ENCODE measurements at regions not wholly inside any gene's neighbourhood (a gene's known extent, or its start where the extent isn't known, plus 50 kb on each side); places are given as distances from the start of the nearest gene placed in this dataset.

DNA sequence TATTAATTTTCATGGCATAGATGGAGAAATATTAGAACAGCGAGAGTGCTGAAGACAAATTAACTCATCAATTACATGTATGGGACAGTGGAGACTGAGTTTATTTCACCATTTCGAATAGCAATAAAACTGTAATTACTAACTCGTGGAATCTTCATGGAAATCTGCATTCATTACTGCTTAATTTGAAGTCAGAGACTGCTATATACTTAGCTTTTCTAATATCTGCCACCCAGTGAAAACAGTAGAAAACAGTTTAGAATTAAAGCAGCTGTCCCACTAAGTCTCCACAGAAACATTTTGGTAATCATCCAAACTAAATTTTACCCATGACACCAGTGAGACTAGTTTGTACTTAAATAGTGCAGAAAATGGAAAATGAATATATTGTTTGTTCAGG is 56.8 kb downstream of the IZUMO3 start:
- TF ChIP-seq CTCF (IDR thresholded peaks at IDR 0.05) (no peak), EP300 (IDR thresholded peaks at IDR 0.05) (no peak), POLR2A (IDR thresholded peaks at IDR 0.05) (no peak), POLR2AphosphoS5 (IDR thresholded peaks at IDR 0.05) (no peak)
- intact Hi-C loops (cut with DNase I) = no loop called here
- no peak overlapping the region for H3K27ac ChIP-seq
- WGBS, 2 donors = 72 to 79% methylated on average over 3 of the region's 3 CpGs
- DNase-seq = no peak
- H3K4me3 ChIP-seq = no peak overlapping the region
- no peaks in the 10 kb centered on the region for H3K36me3 ChIP-seq
- H3K9me3 ChIP-seq = no peaks in the 10 kb centered on the region
- H3K27me3 ChIP-seq = no peaks in the 10 kb centered on the region
- peaks cover 0 to 6% (median 0%) of the 10 kb centered on the region in 4 donors for H3K4me1 ChIP-seq

- Histone ChIP-seq H3K36me3 (no peaks in the 10 kb centered on the region), H3K27ac (no peak overlapping the region), H3K4me1 (peaks cover 0 to 6% (median 0%) of the 10 kb centered on the region in 4 donors), H3K9me3 (no peaks in the 10 kb centered on the region), H3K27me3 (no peaks in the 10 kb centered on the region), H3K4me3 (no peak overlapping the region)
- 86 to 89% methylated on average over 1 of the region's 1 CpG for WGBS, 2 donors
- no peak for DNase-seq
- intact Hi-C loops (cut with DNase I) = no loop called here
- TF ChIP-seq POLR2AphosphoS5 (IDR thresholded peaks at IDR 0.05) = no peak
- TF ChIP-seq EP300 (IDR thresholded peaks at IDR 0.05) = no peak
- TF ChIP-seq POLR2A (IDR thresholded peaks at IDR 0.05) = no peak
- TF ChIP-seq CTCF (IDR thresholded peaks at IDR 0.05) = no peak
Observed at GRCh38 chr9:24487946-24488345, 57.8 kb downstream of the IZUMO3 start.

DNA sequence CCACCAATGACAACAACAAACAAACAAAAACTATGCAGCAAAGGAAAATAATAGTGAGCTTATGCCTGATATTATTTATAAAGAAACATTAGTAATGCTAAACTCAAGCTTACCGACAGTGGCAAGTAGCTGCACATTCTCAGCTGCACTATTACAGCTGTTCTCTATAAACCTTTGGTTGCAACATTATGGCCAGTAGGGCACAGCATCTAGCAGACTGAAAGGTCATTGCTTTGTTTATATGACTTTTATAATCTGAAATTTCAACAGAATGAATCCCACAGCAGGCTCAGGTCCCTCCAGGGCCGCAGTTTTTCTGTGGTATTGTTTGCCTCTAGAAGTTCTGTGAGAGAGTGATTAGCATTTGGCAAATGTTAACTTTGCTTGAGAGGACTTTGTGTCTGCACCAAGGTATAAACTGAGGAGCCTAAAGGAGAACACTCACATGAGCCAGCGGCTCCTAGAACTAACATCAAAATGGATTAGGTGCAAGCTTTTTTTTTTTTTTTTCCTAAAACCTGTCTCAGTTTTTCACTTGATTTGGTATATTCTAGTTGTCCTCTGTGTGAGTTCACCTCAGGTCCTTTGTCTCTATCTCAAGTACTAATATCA is 58.3 kb downstream of the IZUMO3 start:
- H3K4me3 ChIP-seq = no peak overlapping the region
- no peaks in the 10 kb centered on the region for H3K27me3 ChIP-seq
- DNase-seq = no peak
- no peak overlapping the region for H3K27ac ChIP-seq
- H3K4me1 ChIP-seq = peaks cover 0 to 6% (median 0%) of the 10 kb centered on the region in 4 donors
- no peaks in the 10 kb centered on the region for H3K36me3 ChIP-seq
- no peaks in the 10 kb centered on the region for H3K9me3 ChIP-seq
- 27 to 52% methylated on average over 3 of the region's 3 CpGs for WGBS, 2 donors
- intact Hi-C loops (cut with DNase I) = no loop called here
- TF ChIP-seq POLR2AphosphoS5 (IDR thresholded peaks at IDR 0.05) (no peak), EP300 (IDR thresholded peaks at IDR 0.05) (no peak), CTCF (IDR thresholded peaks at IDR 0.05) (no peak), POLR2A (IDR thresholded peaks at IDR 0.05) (no peak)

GRCh38 chr9:24479361-24480059 is 66.2 kb downstream of the IZUMO3 start:
- 18 to 52% methylated on average over 6 of the region's 6 CpGs for WGBS, 2 donors

More at GRCh38 chr9:24479361-24480059, 66.2 kb downstream of the IZUMO3 start:
- no peaks in the 10 kb centered on the region for H3K27me3 ChIP-seq
- no peaks in the 10 kb centered on the region for H3K4me1 ChIP-seq
- no peaks in the 10 kb centered on the region for H3K36me3 ChIP-seq
- H3K27ac ChIP-seq = no peak overlapping the region
- H3K4me3 ChIP-seq = no peak overlapping the region
- no peaks in the 10 kb centered on the region for H3K9me3 ChIP-seq
- intact Hi-C loops (cut with DNase I) = no loop called here
- no peak for DNase-seq
- TF ChIP-seq CTCF (IDR thresholded peaks at IDR 0.05) (no peak), POLR2A (IDR thresholded peaks at IDR 0.05) (no peak), EP300 (IDR thresholded peaks at IDR 0.05) (no peak), POLR2AphosphoS5 (IDR thresholded peaks at IDR 0.05) (no peak)

Data from sigmoid colon (tissue), 6 donors.